GM12874 (cell line): ENCODE measurements at regions not wholly inside any gene's neighbourhood (a gene's known extent, or its start where the extent isn't known, plus 50 kb on each side); places are given as distances from the start of the nearest gene placed in this dataset.

ENCODE experiments used
- CTCF ChIP-seq: IDR thresholded peaks from 2 replicates; pipeline ENCODE4 v1.5.1; 2011; ENCODE audit warnings: low read depth, mild to moderate bottlenecking, control low read depth, low read length, moderate library complexity; ENCODE audit not compliant: insufficient read depth

GRCh38 chr11:39780131-39780530 is 1679.3 kb downstream of the LRRC4C start:
- no peak for TF ChIP-seq CTCF

- no peak for TF ChIP-seq CTCF
These were observed 1682.4 kb downstream of the LRRC4C start for GRCh38 chr11:39777035-39777434.

- no peak for TF ChIP-seq CTCF
These were observed 1686.8 kb downstream of the LRRC4C start for GRCh38 chr11:39772525-39773137.

- TF ChIP-seq CTCF, result no peak
These were observed 1691.2 kb downstream of the LRRC4C start for GRCh38 chr11:39768214-39768613.

- TF ChIP-seq CTCF, result no peak
These were observed 1714.1 kb downstream of the LRRC4C start for GRCh38 chr11:39745401-39745800.

- no peak for TF ChIP-seq CTCF
These were observed 1718.4 kb downstream of the LRRC4C start for GRCh38 chr11:39741066-39741465.

GRCh38 chr11:39732001-39732400 is 1727.5 kb downstream of the LRRC4C start:
- no peak for TF ChIP-seq CTCF
